Panc1 (cell line): ENCODE measurements at regions not wholly inside any gene's neighbourhood (a gene's known extent, or its start where the extent isn't known, plus 50 kb on each side); places are given as distances from the start of the nearest gene placed in this dataset.

Source experiments
- CTCF ChIP-seq: fragments of 450-650 bp; IDR thresholded peaks from 2 replicates; pipeline ENCODE4 v1.5.1; 2017; ENCODE audit warnings: mild to moderate bottlenecking
- REST ChIP-seq, 2 experiments: IDR thresholded peaks; 2 replicates each; pipeline ENCODE4 v1.6.1; 2011 to 2012; ENCODE audit warnings: low read depth in 2 of 2, control low read depth in 1 of 2, low read length in 1 of 2, mild to moderate bottlenecking in 1 of 2, moderate library complexity in 1 of 2; ENCODE audit not compliant: insufficient read depth in 1 of 2
- TCF7L2 ChIP-seq: IDR thresholded peaks from 2 replicates; pipeline ENCODE4 v1.6.1; 2011; ENCODE audit warnings: mild to moderate bottlenecking, low read depth, low read length, inconsistent platforms

GRCh38 chr10:124273141-124273540 lies 145.6 kb downstream of the OAT start:
- TF ChIP-seq CTCF (no peak), REST (IDR thresholded peaks at IDR 0.05; ENCODE audit: insufficient read depth in 1 of 2, low read depth in 2 of 2, low read length in 1 of 2) (no peak), TCF7L2 (no peak)
